NCI-H187 treated with DMSO at 0.1 percent for 48 hours (cell line): ENCODE measurements at regions not wholly inside any gene's neighbourhood (a gene's known extent, or its start where the extent isn't known, plus 50 kb on each side); places are given as distances from the start of the nearest gene placed in this dataset.
"Not testable (repeated sequence)": the region's sequence is repeated elsewhere in the genome, so short reads cannot be mapped to it uniquely, and the experiment has no call there.

Source experiments
- DNase-seq: peaks from one replicate; lab custom pipeline; 2025; lab: John Stamatoyannopoulos, UW

DNA sequence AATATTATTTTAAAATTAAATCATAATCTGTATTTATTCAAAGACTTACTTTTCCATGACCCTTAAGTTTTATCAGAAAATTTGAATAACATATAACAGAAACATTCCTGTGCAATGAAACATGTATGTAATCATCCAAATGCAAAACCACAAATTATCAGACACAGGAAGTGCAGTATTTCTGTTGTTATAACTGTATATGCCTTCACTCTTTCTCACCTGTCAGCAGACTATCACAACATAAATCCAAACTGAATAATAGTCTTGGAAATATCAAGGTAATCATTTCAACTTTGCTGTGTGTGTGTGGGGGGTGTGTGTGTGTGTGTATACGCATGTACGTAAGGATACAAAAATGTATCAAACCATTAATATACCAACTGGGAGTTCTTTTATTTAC is 285.9 kb downstream of the SLC7A11 start:
- DNase-seq: no peak

DNA sequence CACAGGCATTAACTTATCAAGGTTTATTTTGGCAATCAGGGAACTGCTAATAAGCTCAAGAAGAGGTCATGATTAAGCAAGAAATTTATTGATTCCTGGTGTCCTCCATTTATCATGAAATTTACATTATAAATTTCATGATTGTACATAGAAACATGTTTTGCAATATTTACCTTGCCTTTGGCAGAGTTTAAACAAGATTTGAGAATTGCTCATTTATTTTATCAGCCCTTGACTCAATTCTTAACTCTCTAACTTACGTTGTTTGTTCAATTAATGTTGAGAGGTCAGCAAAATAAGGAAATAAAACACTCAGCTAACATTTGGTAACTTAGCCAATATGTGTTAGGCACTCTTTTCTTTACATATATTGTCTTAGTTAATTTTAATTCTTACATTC is 286.6 kb downstream of the SLC7A11 start:
- DNase-seq: no peak

DNA sequence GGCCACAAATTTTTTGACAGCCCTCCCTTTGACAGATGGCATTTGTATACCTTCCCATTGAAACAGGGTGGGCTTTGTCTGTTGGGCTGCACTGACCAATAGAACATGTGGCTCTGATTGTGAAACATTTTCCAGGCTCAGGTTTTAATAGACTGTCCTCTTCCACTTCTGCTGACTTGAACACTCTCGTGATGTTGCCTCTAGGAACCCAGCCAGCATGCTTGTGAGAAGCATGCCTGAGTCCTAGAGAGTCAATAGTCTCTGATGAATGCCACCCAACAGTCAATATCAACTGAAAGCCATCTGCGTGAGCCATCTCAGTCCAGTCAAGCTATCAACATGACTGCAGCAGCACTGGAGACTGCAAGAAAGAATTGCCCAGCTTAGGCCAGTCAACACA is 290.0 kb downstream of the SLC7A11 start:
- no peak for DNase-seq

DNA sequence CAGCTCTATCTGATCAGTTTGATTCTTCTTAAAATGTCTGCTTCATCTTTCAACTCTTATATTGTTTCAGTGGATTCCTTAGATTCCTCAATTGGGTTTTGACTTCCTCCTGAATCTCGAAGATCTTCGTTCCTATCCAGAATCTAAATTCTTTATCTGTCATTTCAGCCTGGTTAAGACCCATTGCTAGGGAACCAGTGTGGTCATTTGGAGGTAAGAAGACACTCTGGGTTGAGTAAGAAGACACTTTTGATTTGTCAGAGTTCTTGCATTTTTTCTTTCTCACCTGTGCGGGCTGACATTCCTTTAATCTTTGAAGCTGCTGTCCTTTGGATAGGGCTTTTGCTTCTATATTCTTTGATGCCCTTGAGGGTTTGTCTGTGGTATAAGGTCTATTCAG is 291.9 kb downstream of the SLC7A11 start:
- DNase-seq: no peak

GRCh38 chr4:137949746-137950145 is 292.4 kb downstream of the SLC7A11 start:
- DNase-seq: no peak

- no peak for DNase-seq
These were observed 295.5 kb downstream of the SLC7A11 start for GRCh38 chr4:137946453-137947174.

DNA sequence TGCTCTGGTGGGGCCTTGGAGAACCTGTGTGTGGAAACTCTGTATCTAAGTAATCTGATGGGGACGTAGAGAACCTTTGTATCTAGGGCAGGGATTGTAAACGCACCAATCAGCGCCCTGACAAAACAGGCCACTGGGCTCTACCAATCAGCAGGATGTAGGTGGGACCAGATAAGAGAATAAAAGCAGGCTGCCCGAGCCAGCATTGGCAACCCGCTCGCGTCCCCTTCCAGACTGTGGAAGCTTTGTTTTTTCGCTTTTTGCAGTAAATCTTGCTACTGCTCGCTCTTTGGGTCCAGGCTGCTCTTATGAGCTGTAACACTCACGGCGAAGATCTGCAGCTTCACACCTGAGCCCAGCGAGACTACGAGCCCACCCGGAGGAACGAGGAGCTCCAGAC is 299.3 kb downstream of the SLC7A11 start:
- not testable (repeated sequence) for DNase-seq

DNA sequence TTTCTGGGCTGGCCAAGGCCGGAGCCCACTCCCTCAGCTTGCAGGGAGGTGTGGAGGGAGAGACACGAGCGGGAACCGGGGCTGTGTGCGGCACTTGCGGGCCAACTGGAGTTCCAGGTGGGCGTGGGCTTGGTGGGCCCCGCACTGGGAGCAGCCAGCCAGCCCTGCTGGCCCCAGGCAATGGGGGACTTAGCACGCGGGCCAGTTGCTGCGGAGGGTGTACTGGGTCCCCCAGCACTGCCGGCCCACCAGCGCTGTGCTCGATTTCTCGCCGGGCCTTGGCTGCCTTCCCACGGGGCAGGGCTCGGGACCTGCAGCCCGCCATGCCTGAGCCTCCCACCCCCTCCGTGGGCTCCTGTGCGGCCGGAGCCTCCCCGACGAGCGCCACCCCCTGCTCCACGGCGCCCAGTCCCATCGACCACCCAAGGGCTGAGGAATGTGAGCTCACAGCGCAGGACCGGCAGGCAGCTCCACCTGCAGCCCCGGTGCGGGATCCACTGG is 300.1 kb downstream of the SLC7A11 start:
- DNase-seq: not testable (repeated sequence)

DNA sequence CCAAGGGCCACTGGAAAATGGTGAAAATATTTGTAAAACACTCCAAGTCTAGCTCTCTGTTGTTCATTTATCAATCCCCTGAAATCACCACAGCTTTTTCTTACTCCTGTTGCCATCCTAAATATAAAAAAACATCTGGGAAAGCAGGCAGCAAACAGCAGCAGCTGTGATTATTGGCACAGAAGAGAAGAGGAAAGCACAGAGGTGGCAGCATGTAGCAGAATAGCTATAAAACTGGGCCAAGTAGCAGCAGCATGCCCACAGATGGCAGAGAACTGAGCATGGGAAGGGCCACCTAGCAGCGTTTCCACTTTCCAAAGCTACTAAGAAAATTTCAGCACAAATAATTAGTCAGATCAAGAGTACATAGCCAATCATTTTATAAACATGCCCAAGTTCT is 307.2 kb downstream of the SLC7A11 start:
- no peak for DNase-seq

GRCh38 chr4:137934046-137934445 is 308.1 kb downstream of the SLC7A11 start:
- no peak for DNase-seq

GRCh38 chr4:137927972-137928371 is 314.2 kb downstream of the SLC7A11 start:
- DNase-seq: no peak

DNA sequence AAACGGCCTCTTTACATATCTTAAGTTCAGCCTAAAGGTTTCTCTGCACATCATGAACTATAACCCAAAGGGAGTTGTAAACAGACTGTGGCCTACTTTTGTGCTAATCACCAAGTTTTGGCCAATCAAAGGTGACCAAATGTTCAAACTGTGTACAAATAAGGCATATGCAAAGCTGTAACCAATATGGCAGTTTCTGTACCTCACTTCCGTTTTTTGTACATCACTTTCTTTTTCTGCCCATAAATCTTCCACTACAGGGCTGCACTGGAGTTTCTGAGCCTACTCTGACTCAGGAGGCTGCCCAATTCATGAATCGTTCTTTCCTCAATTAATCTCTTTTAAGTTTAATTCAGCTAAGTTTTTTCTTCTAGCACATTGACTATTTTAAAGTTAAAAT is 318.7 kb downstream of the SLC7A11 start:
- DNase-seq: no peak

DNA sequence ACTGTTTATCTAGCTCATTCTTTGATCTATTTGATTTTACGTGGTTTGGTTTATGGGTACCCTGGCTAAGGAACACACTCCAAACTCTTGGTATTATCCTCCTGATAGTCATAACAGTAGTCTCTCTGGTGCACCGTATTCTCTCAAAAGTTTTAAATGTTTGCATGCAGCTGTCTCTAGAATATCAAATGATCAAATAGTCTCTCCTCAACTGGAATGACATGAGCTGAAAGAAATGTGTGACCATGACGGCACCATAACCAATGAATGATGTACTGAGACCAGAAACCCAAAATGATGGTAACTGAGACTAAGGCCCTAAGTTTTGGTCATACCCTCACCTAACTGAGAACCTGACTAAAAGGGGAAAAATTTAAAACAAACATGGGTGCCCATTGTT is 319.4 kb downstream of the SLC7A11 start:
- DNase-seq: no peak

GRCh38 chr4:137909529-137910309 is 332.4 kb downstream of the SLC7A11 start:
- DNase-seq: no peak

DNA sequence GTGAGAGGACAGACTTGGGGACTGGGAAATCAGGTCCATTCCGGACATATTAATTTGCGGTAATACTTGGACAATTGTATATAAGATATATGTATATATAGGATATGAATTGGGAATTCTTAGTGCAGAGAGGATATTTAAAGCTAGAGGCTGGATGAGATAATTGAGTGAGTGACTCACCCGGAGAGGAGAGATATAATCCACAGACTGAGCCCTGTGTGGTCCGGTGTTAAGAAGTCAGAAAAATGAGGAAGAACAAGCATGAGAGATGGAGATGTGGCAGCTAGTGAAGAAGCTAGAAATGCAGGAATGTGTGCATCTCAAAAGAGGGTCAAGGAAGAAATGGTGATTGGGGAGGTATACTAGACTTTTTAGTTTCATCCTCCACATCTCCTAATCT is 336.2 kb downstream of the SLC7A11 start:
- no peak for DNase-seq

GRCh38 chr4:137901114-137901513 is 341.0 kb downstream of the SLC7A11 start:
- no peak for DNase-seq

DNA sequence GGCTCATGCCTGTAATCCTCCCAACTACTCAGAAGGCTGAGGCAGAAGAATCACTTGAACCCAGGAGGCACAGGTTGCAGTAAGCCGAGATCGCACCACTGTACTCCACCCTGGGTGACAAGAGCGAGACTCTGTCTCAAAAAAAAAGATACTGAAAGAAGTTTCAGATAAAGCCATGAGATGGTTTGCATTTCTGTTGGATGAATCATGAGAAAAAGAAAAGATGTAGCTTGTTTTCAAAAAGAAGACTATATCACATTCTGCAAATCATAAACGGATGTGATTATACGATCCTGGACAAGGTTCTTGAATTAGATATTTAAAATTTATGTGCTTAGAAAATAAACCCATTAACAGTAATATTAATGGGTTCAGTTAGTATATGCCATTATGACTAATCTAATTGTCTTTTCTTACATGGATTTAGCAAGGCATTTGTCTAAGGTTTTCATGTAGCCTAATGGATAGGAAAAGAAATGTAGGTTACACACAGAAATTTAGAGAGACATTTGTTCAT is 345.9 kb downstream of the SLC7A11 start:
- no peak for DNase-seq

- not testable (repeated sequence) for DNase-seq
These were observed 346.6 kb downstream of the SLC7A11 start for GRCh38 chr4:137895515-137895914.

DNA sequence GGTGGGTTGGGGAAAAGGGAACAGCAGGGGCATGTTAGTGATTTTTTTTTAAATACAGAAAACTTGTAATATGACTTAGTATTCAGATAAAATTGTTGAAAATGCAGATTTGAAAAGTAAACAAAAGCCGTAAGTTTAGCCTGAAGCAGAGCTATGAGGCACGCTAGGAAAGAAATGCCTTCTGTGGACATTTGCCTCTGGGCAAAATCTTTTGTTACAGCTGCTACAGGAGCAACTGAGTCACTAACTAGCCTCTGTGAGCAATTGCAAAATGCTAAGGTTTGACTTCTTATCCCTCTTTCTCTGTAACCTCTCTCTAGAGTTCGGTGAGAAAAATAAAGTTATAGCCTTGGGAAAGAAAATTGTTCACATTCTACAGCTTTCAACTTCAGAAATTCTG is 350.0 kb downstream of the SLC7A11 start:
- DNase-seq: no peak

DNA sequence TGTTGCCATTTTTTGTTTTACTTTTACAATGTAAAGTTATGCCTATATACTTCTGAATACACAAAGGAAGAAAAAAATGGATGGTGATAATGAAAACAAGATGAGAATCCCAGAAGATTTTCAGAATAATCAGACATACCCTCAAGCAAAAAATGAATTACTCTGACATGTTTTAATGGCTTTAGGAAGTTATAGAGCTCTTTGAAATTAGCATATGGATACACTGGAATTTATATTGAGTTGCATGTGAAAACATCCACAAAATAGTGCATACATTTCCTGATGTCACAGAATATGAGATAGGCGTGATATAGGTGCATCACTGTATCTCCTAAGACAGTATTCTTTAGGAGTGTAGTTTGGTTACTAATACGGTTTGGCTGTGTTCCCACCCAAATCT is 351.3 kb downstream of the SLC7A11 start:
- DNase-seq: no peak

DNA sequence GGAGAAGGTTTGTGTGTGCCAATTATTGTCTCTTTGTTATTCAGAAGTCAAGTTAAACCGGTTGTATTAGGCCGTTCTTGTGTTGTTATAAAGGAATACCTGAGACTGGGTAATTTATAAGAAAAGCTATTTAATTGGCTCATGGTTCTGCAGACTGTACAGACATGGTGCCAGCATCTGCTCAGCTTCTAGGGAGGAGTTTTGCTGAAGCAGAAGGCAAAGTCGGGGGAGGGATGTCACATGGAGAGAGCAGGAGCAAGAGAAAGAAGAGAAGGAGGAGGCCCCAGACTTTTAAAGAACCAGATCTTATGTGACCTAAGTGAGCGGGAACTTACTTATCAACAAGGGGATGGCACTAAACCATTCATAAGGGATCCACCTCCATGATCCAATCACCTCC is 349.3 kb upstream of the PCDH18 start:
- no peak for DNase-seq

DNA sequence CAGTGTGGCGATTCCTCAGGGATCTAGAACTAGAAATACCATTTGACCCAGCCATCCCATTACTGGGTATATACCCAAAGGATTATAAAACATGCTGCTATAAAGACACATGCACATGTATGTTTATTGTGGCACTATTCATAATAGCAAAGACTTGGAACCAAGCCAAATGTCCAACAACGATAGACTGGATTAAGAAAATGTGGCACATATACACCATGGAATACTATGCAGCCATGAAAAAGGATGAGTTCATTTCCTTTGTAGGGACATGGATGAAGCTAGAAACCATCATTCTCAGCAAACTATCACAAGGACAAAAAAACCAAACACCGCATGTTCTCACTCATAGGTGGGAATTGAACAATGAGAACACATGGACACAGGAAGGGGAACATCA is 335.8 kb upstream of the PCDH18 start:
- not testable (repeated sequence) for DNase-seq

GRCh38 chr4:137866671-137867070 is 334.4 kb upstream of the PCDH18 start:
- DNase-seq: no peak
